ENCODE measurements at regions not wholly inside any gene's neighbourhood (a gene's known extent, or its start where the extent isn't known, plus 50 kb on each side); places are given as distances from the start of the nearest gene placed in this dataset.

GRCh38 chr5:136910625-136911024, 545.3 kb upstream of the TRPC7 start:
- TF ChIP-seq, protein P1, sequence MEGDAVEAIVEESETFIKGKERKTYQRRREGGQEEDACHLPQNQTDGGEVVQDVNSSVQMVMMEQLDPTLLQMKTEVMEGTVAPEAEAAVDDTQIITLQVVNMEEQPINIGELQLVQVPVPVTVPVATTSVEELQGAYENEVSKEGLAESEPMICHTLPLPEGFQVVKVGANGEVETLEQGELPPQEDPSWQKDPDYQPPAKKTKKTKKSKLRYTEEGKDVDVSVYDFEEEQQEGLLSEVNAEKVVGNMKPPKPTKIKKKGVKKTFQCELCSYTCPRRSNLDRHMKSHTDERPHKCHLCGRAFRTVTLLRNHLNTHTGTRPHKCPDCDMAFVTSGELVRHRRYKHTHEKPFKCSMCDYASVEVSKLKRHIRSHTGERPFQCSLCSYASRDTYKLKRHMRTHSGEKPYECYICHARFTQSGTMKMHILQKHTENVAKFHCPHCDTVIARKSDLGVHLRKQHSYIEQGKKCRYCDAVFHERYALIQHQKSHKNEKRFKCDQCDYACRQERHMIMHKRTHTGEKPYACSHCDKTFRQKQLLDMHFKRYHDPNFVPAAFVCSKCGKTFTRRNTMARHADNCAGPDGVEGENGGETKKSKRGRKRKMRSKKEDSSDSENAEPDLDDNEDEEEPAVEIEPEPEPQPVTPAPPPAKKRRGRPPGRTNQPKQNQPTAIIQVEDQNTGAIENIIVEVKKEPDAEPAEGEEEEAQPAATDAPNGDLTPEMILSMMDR (IDR thresholded peaks at IDR 0.05): no peak
- TF ChIP-seq POLR2A (IDR thresholded peaks at IDR 0.05): no peak
- no peak for TF ChIP-seq EP300 (IDR thresholded peaks at IDR 0.05)
- TF ChIP-seq POLR2AphosphoS5 (IDR thresholded peaks at IDR 0.05): no peak
